ENCODE measurements at regions not wholly inside any gene's neighbourhood (a gene's known extent, or its start where the extent isn't known, plus 50 kb on each side); places are given as distances from the start of the nearest gene placed in this dataset.

GRCh38 chr7:46024263-46024916, 103.3 kb upstream of the IGFBP3 start:
- no peak for DNase-seq

- no peak for DNase-seq
Observed at GRCh38 chr7:46022397-46022796, 101.3 kb upstream of the IGFBP3 start.

GRCh38 chr7:46015107-46015868, 94.2 kb upstream of the IGFBP3 start:
- no peak for DNase-seq

- no peak for DNase-seq
Observed at GRCh38 chr7:46011501-46011900, 90.4 kb upstream of the IGFBP3 start.

- no peak for DNase-seq
Observed at GRCh38 chr7:46011059-46011458, 90.0 kb upstream of the IGFBP3 start.

GRCh38 chr7:46009211-46009610, 88.1 kb upstream of the IGFBP3 start:
- no peak for DNase-seq

- DNase-seq: no peak
Observed at GRCh38 chr7:46007990-46008643, 87.0 kb upstream of the IGFBP3 start.

GRCh38 chr7:46007194-46007593, 86.1 kb upstream of the IGFBP3 start:
- DNase-seq: no peak

- DNase-seq: no peak
Observed at GRCh38 chr7:46006723-46007122, 85.7 kb upstream of the IGFBP3 start.

- DNase-seq: no peak
Observed at GRCh38 chr7:46006212-46006611, 85.1 kb upstream of the IGFBP3 start.

GRCh38 chr7:46004965-46005364, 83.9 kb upstream of the IGFBP3 start:
- no peak for DNase-seq

GRCh38 chr7:46003896-46004875, 83.1 kb upstream of the IGFBP3 start:
- DNase-seq: no peak

- DNase-seq: no peak
Observed at GRCh38 chr7:46003161-46003560, 82.1 kb upstream of the IGFBP3 start.

GRCh38 chr7:46000513-46000912, 79.4 kb upstream of the IGFBP3 start:
- no peak for DNase-seq

- DNase-seq: no peak
Observed at GRCh38 chr7:45999541-45999940, 78.5 kb upstream of the IGFBP3 start.

- no peak for DNase-seq
Observed at GRCh38 chr7:45998506-45998905, 77.4 kb upstream of the IGFBP3 start.

- no peak for DNase-seq
Observed at GRCh38 chr7:45993621-45994020, 72.5 kb upstream of the IGFBP3 start.

GRCh38 chr7:45992826-45993225, 71.8 kb upstream of the IGFBP3 start:
- DNase-seq: no peak

GRCh38 chr7:45990276-45990675, 69.2 kb upstream of the IGFBP3 start:
- no peak for DNase-seq

- DNase-seq: no peak
Observed at GRCh38 chr7:45988405-45989057, 67.5 kb upstream of the IGFBP3 start.

- DNase-seq: no peak
Observed at GRCh38 chr7:45987521-45988290, 66.6 kb upstream of the IGFBP3 start.

All from CD4-positive, alpha-beta T cell treated with Interleukin-15 for 1 hour (primary cell).